Hepatocyte (in vitro differentiated cells): ENCODE measurements at regions not wholly inside any gene's neighbourhood (a gene's known extent, or its start where the extent isn't known, plus 50 kb on each side); places are given as distances from the start of the nearest gene placed in this dataset.

Experiments
- DNase-seq: peaks from one replicate; pipeline ENCODE4 v3.0.0-alpha.2; 2016; ENCODE audit warnings: low spot score
- H2AFZ ChIP-seq: fragments of 200-600 bp; sonication (generic); 2 replicates; pipeline ENCODE4 v1.6.0; 2016; ENCODE audit warnings: antibody characterized with exemption, mild to moderate bottlenecking
- H3K27ac ChIP-seq: fragments of 200-600 bp; sonication (generic); 2 replicates; pipeline ENCODE4 v1.5.1; 2016; ENCODE audit warnings: mild to moderate bottlenecking
- H3K27me3 ChIP-seq: fragments of 200-600 bp; sonication (generic); 2 replicates; pipeline ENCODE4 v1.6.1; 2016
- H3K36me3 ChIP-seq: fragments of 200-600 bp; sonication (generic); replicated peaks from 2 replicates; pipeline ENCODE4 v1.5.1; 2016; ENCODE audit warnings: low read depth; ENCODE audit not compliant: insufficient read depth
- H3K4me1 ChIP-seq: fragments of 200-600 bp; sonication (generic); 2 replicates; pipeline ENCODE4 v1.5.1; 2016; ENCODE audit warnings: mild to moderate bottlenecking, moderate library complexity; ENCODE audit not compliant: insufficient read depth
- H3K4me2 ChIP-seq: fragments of 200-600 bp; sonication (generic); 2 replicates; pipeline ENCODE4 v1.6.0; 2016
- H3K4me3 ChIP-seq: fragments of 200-600 bp; sonication (generic); 2 replicates; pipeline ENCODE4 v1.5.1; 2016; ENCODE audit warnings: mild to moderate bottlenecking
- H3K79me2 ChIP-seq: fragments of 200-600 bp; sonication (generic); 2 replicates; pipeline ENCODE4 v1.6.0; 2017; ENCODE audit warnings: mild to moderate bottlenecking
- H3K9me2 ChIP-seq: fragments of 200-600 bp; sonication (generic); replicated peaks from 2 replicates; pipeline ENCODE4 v1.6.0; 2017; ENCODE audit warnings: mild to moderate bottlenecking; ENCODE audit not compliant: insufficient read depth
- H3K9me3 ChIP-seq: fragments of 200-600 bp; sonication (generic); 2 replicates; pipeline ENCODE4 v1.5.1; 2016; ENCODE audit warnings: low read depth, mild to moderate bottlenecking
- H4K20me1 ChIP-seq: fragments of 200-600 bp; sonication (generic); 2 replicates; pipeline ENCODE4 v1.6.0; 2016; ENCODE audit warnings: mild to moderate bottlenecking; ENCODE audit not compliant: insufficient read depth, poor library complexity, severe bottlenecking
- EZH2 ChIP-seq: fragments of 200-600 bp; sonication (generic); IDR thresholded peaks from 2 replicates; pipeline ENCODE4 v1.6.1; 2016; ENCODE audit warnings: antibody characterized with exemption, mild to moderate bottlenecking, borderline replicate concordance
- EZH2phosphoT487 ChIP-seq: fragments of 200-600 bp; sonication (generic); IDR thresholded peaks from one replicate; pipeline ENCODE4 v1.6.1; 2018; ENCODE audit warnings: antibody characterized with exemption, mild to moderate bottlenecking, low read depth, moderate library complexity; ENCODE audit not compliant: unreplicated experiment, severe bottlenecking
- WGBS: methylation state at CpG from one replicate; pipeline ENCODE4 v1.1.6; 2016; ENCODE audit warnings: low lambda C conversion rate; ENCODE audit errors: missing lambda C conversion rate; 5-methylcytosine and 5-hydroxymethylcytosine counted together
- TF ChIP-seq, protein P1 (sequence below): fragments of 200-600 bp; sonication (generic); IDR thresholded peaks from 2 replicates; pipeline ENCODE4 v1.5.1; 2016; ENCODE audit warnings: antibody characterized with exemption, mild to moderate bottlenecking; ENCODE audit not compliant: poor library complexity

DNA sequence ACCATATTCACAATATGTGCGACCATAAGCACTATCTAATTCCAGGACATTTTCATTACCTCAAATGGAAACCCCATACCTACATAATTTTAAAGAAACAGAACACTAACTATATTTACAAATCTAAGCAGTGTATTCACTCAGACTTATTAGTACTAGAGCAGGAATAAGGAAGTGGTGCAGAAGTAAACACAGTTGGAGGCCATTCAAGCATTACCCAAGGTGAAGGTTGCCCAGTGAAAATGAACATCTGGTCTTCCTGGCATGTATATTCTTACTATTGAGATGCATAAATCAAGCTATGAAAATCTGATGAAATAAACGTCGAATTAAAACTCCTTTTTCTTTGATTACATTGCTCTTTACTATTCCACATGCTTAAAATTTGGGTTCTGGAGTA, 78.9 kb upstream of the TTC14 start:
- no peaks in the 10 kb centered on the region for H3K36me3 ChIP-seq
- no peaks in the 10 kb centered on the region for H3K9me2 ChIP-seq
- no peaks in the 10 kb centered on the region for H3K79me2 ChIP-seq
- H3K27me3 ChIP-seq: no peaks in the 10 kb centered on the region
- no peak overlapping the region for H3K4me2 ChIP-seq
- DNase-seq: no peak
- TF ChIP-seq EZH2phosphoT487: no peak
- TF ChIP-seq EZH2: no peak
- TF ChIP-seq, protein P1, sequence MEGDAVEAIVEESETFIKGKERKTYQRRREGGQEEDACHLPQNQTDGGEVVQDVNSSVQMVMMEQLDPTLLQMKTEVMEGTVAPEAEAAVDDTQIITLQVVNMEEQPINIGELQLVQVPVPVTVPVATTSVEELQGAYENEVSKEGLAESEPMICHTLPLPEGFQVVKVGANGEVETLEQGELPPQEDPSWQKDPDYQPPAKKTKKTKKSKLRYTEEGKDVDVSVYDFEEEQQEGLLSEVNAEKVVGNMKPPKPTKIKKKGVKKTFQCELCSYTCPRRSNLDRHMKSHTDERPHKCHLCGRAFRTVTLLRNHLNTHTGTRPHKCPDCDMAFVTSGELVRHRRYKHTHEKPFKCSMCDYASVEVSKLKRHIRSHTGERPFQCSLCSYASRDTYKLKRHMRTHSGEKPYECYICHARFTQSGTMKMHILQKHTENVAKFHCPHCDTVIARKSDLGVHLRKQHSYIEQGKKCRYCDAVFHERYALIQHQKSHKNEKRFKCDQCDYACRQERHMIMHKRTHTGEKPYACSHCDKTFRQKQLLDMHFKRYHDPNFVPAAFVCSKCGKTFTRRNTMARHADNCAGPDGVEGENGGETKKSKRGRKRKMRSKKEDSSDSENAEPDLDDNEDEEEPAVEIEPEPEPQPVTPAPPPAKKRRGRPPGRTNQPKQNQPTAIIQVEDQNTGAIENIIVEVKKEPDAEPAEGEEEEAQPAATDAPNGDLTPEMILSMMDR: no peak
- no peaks in the 10 kb centered on the region for H3K9me3 ChIP-seq
- no peak overlapping the region for H3K27ac ChIP-seq
- WGBS: 89% methylated on average over 3 of the region's 3 CpGs
- no peak overlapping the region for H2AFZ ChIP-seq
- no peaks in the 10 kb centered on the region for H4K20me1 ChIP-seq
- H3K4me1 ChIP-seq: no peaks in the 10 kb centered on the region
- H3K4me3 ChIP-seq: no peak overlapping the region

DNA sequence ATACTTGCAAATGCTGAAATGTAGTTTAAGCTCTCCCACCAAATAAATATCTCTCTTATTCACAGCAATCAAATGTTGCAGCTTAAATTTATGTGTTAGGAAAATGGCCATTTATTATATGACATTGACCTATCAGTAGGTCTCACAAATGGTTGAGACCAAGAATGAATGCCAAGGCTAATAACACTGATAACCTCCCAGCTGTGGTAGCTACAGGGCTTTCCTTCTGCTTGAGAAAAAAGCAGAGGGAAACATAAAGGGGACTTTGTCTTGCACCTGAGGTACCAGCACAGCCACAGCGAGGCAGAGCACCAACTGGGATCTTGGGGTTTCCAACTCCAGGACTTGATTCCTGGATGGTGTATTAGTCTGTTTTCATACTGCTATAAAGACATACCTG, 73.1 kb upstream of the TTC14 start:
- Histone ChIP-seq H3K27ac (no peak overlapping the region), H3K4me1 (no peaks in the 10 kb centered on the region), H4K20me1 (no peaks in the 10 kb centered on the region), H3K4me3 (no peak overlapping the region), H3K4me2 (no peak overlapping the region), H3K27me3 (no peaks in the 10 kb centered on the region), H3K36me3 (no peaks in the 10 kb centered on the region), H2AFZ (no peak overlapping the region), H3K9me3 (no peaks in the 10 kb centered on the region), H3K9me2 (no peaks in the 10 kb centered on the region), H3K79me2 (no peaks in the 10 kb centered on the region)
- DNase-seq: no peak
- WGBS: 95% methylated on average over 1 of the region's 1 CpG
- TF ChIP-seq EZH2phosphoT487: no peak
- TF ChIP-seq, protein P1: no peak
- no peak for TF ChIP-seq EZH2

DNA sequence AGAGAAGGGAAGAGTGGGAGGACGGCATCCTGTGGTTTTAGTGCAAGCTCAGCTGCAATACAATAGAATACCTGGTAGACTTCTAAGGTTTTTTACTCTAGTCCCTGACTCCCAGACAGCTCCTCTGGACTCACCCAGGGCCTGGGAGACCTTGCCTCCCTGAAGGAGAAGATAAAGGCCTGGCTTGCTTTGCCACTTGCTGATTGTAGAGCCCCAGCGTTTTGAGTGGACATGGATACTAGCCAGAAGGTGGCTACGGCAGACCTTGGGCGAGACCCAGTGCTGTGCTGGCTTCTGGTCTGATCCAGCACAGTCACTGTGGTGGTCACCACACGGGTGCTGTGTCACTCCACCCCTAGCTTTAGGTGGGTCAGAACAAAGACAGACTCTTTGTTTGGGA, 72.2 kb upstream of the TTC14 start:
- DNase-seq: no peak
- whole genome bisulfite sequencing: 82% methylated on average over 5 of the region's 5 CpGs
- H4K20me1 ChIP-seq: no peaks in the 10 kb centered on the region
- TF ChIP-seq EZH2phosphoT487: no peak
- TF ChIP-seq, protein P1: no peak
- no peak for TF ChIP-seq EZH2
- no peaks in the 10 kb centered on the region for H3K4me1 ChIP-seq
- H3K27me3 ChIP-seq: no peaks in the 10 kb centered on the region
- no peaks in the 10 kb centered on the region for H3K79me2 ChIP-seq
- H2AFZ ChIP-seq: no peak overlapping the region
- H3K27ac ChIP-seq: no peak overlapping the region
- no peak overlapping the region for H3K4me2 ChIP-seq
- no peak overlapping the region for H3K4me3 ChIP-seq
- H3K9me3 ChIP-seq: no peaks in the 10 kb centered on the region
- no peaks in the 10 kb centered on the region for H3K36me3 ChIP-seq
- no peaks in the 10 kb centered on the region for H3K9me2 ChIP-seq

DNA sequence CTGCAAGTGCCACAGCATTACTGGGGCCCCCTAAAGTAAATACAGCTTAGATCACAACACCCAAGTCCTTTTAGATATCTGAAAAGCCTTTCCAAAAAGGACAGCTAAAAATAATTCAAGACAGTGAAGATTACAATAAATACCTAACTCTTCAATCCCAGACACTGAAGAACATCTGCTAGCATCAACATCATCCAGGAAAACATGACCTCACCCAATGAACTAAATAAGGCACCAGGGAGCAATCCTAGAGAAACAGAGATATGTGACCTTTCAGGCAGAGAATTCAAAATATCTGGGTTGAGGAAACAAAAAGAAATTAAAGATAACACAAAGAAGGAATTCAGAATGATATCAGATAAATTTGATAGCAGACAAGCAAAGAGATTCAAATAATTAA, 71.7 kb upstream of the TTC14 start:
- H3K27me3 ChIP-seq: no peaks in the 10 kb centered on the region
- TF ChIP-seq EZH2phosphoT487 (no peak), EZH2 (no peak)
- TF ChIP-seq, protein P1: no peak
- no peaks in the 10 kb centered on the region for H3K9me3 ChIP-seq
- H3K79me2 ChIP-seq: no peaks in the 10 kb centered on the region
- H3K9me2 ChIP-seq: no peaks in the 10 kb centered on the region
- no peaks in the 10 kb centered on the region for H4K20me1 ChIP-seq
- no peaks in the 10 kb centered on the region for H3K36me3 ChIP-seq
- no peak overlapping the region for H3K4me2 ChIP-seq
- no peak overlapping the region for H2AFZ ChIP-seq
- no peak for DNase-seq
- no peak overlapping the region for H3K27ac ChIP-seq
- H3K4me3 ChIP-seq: no peak overlapping the region
- H3K4me1 ChIP-seq: no peaks in the 10 kb centered on the region
